NT2/D1 (cell line): ENCODE measurements at regions not wholly inside any gene's neighbourhood (a gene's known extent, or its start where the extent isn't known, plus 50 kb on each side); places are given as distances from the start of the nearest gene placed in this dataset.

Experiments used
- SUZ12 ChIP-seq: IDR thresholded peaks from 2 replicates; pipeline ENCODE4 v1.6.1; 2011; ENCODE audit not compliant: insufficient read length, insufficient read depth; ENCODE audit errors: extremely low read depth
- YY1 ChIP-seq: IDR thresholded peaks from 2 replicates; pipeline ENCODE4 v1.6.1; 2011; ENCODE audit not compliant: insufficient read length, insufficient read depth
- ZNF274 ChIP-seq: IDR thresholded peaks from 2 replicates; pipeline ENCODE4 v1.6.1; 2011; ENCODE audit warnings: mild to moderate bottlenecking, low read depth, low read length

DNA sequence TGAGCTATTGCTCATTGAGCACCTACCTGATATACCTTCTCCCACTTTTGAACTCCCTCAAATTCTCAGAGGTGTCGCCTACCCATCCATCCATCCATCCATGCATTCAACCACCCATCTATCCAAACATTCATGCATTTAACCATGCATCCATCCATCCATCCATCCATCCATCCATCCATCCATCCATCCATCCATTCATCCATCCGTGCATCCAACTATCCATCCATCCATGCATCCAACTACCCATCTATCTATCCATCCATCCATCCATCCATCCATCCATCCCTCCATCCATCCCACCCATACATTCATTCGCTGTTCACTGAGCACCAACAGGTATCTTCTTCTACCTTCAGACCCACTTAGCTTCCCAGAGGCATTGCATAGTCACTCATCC is 342.8 kb downstream of the CTTN start:
- TF ChIP-seq SUZ12 = no peak
- no peak for TF ChIP-seq YY1
- TF ChIP-seq ZNF274 = no peak
